ENCODE measurements at regions not wholly inside any gene's neighbourhood (a gene's known extent, or its start where the extent isn't known, plus 50 kb on each side); places are given as distances from the start of the nearest gene placed in this dataset.

DNA sequence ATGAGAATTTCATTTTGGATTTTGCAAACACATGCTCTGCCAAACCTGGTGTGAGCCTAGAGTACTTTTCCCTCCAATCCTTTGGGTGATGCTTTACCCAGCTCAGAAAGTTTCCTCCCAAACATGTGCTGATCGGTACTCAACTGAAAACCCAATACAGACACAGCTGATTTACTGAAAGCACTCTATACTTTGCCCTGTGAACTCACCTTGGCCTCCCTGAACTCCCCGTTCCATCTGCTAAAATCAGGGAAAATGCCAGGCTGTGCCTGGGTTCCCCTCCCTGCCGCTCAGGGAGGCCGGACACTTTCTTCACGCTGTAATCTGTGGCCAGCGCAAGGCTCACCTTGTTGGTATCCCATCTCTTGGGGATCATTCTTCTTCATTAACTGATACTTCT, 391.2 kb downstream of the CBLN2 start:
- Mint-ChIP-seq H3K27ac (no peak overlapping the region), H3K27me3 (ENCODE audit: low read depth in 3 of 3) (no peaks in the 10 kb centered on the region), H3K4me1 (no peaks in the 10 kb centered on the region), H3K4me3 (no peak overlapping the region), H3K9me3 (peaks cover 0 to 3% (median 0%) of the 10 kb centered on the region in 7 donors), H3K36me3 (no peaks in the 10 kb centered on the region)
- no peak for DNase-seq
- Histone ChIP-seq H3K9ac (ENCODE audit: insufficient read depth, low read length, poor library complexity, severe bottlenecking) (no peak overlapping the region), H3K4me1 (ENCODE audit: control insufficient read depth in 1 of 2, insufficient read depth in 2 of 2, low read length in 2 of 2) (no peaks in the 10 kb centered on the region), H4K20me1 (ENCODE audit: insufficient read depth, low read length) (no peaks in the 10 kb centered on the region), H3K27ac (ENCODE audit: low read depth in 1 of 2, low read length in 2 of 2) (no peak overlapping the region), H2AFZ (ENCODE audit: insufficient read depth, low read depth, low read length, poor library complexity, severe bottlenecking) (no peak overlapping the region), H3K4me2 (replicated peaks; ENCODE audit: extremely low read depth, low read length, poor library complexity, severe bottlenecking) (no peak overlapping the region), H3K9me3 (replicated peaks in 1 of 2; ENCODE audit: control insufficient read depth in 1 of 2, insufficient read depth in 1 of 2, low read length in 2 of 2) (no peaks in the 10 kb centered on the region), H3K4me3 (replicated peaks in 1 of 3; ENCODE audit: low read depth in 2 of 3, low read length in 3 of 3) (no peak overlapping the region), H3K27me3 (ENCODE audit: control insufficient read depth in 2 of 2, insufficient read depth in 2 of 2, low read length in 2 of 2) (no peaks in the 10 kb centered on the region), H3K79me2 (ENCODE audit: insufficient read depth, low read length) (no peaks in the 10 kb centered on the region), H3K36me3 (replicated peaks in 1 of 2; ENCODE audit: control insufficient read depth in 1 of 2, insufficient read depth in 2 of 2, low read length in 2 of 2) (no peaks in the 10 kb centered on the region)
- TF ChIP-seq, protein P1, sequence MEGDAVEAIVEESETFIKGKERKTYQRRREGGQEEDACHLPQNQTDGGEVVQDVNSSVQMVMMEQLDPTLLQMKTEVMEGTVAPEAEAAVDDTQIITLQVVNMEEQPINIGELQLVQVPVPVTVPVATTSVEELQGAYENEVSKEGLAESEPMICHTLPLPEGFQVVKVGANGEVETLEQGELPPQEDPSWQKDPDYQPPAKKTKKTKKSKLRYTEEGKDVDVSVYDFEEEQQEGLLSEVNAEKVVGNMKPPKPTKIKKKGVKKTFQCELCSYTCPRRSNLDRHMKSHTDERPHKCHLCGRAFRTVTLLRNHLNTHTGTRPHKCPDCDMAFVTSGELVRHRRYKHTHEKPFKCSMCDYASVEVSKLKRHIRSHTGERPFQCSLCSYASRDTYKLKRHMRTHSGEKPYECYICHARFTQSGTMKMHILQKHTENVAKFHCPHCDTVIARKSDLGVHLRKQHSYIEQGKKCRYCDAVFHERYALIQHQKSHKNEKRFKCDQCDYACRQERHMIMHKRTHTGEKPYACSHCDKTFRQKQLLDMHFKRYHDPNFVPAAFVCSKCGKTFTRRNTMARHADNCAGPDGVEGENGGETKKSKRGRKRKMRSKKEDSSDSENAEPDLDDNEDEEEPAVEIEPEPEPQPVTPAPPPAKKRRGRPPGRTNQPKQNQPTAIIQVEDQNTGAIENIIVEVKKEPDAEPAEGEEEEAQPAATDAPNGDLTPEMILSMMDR (IDR thresholded peaks at IDR 0.05), result no peak
- intact Hi-C loops (cut with micrococcal nuclease), result no loop called here
- WGBS (ENCODE audit: insufficient coverage), result 95% methylated on average over 5 of the region's 6 CpGs

DNA sequence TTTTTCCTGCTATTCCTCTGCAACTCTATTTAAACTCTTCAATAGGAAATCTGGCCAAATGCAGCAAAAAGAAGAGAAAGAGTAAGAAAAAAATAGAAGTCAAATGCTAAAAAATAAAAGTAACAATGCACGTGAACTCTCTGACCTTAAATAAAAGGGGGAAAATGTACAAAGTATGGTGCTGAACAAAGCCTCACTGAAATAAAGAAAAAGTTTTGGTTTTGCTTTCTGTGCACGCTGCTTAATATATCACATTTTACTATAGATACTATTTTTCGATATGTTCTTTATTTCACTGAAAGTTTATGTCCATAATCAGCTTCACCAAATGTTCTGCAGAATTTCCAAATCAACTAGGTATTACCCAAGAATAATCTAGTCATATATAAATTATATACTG, 396.3 kb downstream of the CBLN2 start:
- Mint-ChIP-seq H3K9me3 (peaks cover 0 to under 1% (median 0%) of the 10 kb centered on the region in 7 donors), H3K4me1 (no peaks in the 10 kb centered on the region), H3K27me3 (ENCODE audit: low read depth in 3 of 3) (no peaks in the 10 kb centered on the region), H3K27ac (no peak overlapping the region), H3K4me3 (no peak overlapping the region), H3K36me3 (no peaks in the 10 kb centered on the region)
- no peak overlapping the region for H3K4me3 ChIP-seq (replicated peaks in 1 of 3; ENCODE audit: low read depth in 2 of 3, low read length in 3 of 3)
- intact Hi-C loops (cut with micrococcal nuclease), result no loop called here
- no peaks in the 10 kb centered on the region for H3K4me1 ChIP-seq (ENCODE audit: control insufficient read depth in 1 of 2, insufficient read depth in 2 of 2, low read length in 2 of 2)
- no peaks in the 10 kb centered on the region for H4K20me1 ChIP-seq (ENCODE audit: insufficient read depth, low read length)
- H3K27me3 ChIP-seq (ENCODE audit: control insufficient read depth in 2 of 2, insufficient read depth in 2 of 2, low read length in 2 of 2), result no peaks in the 10 kb centered on the region
- H3K36me3 ChIP-seq (replicated peaks in 1 of 2; ENCODE audit: control insufficient read depth in 1 of 2, insufficient read depth in 2 of 2, low read length in 2 of 2), result no peaks in the 10 kb centered on the region
- no peak for DNase-seq
- no peaks in the 10 kb centered on the region for H3K9me3 ChIP-seq (replicated peaks in 1 of 2; ENCODE audit: control insufficient read depth in 1 of 2, insufficient read depth in 1 of 2, low read length in 2 of 2)
- no peak overlapping the region for H2AFZ ChIP-seq (ENCODE audit: insufficient read depth, low read depth, low read length, poor library complexity, severe bottlenecking)
- no peak overlapping the region for H3K4me2 ChIP-seq (replicated peaks; ENCODE audit: extremely low read depth, low read length, poor library complexity, severe bottlenecking)
- H3K27ac ChIP-seq (ENCODE audit: low read depth in 1 of 2, low read length in 2 of 2), result no peak overlapping the region
- no peaks in the 10 kb centered on the region for H3K79me2 ChIP-seq (ENCODE audit: insufficient read depth, low read length)
- no peak overlapping the region for H3K9ac ChIP-seq (ENCODE audit: insufficient read depth, low read length, poor library complexity, severe bottlenecking)
- TF ChIP-seq, protein P1 (IDR thresholded peaks at IDR 0.05), result no peak
- WGBS (ENCODE audit: insufficient coverage), result no CpG with 5 or more reads among the region's 3 CpGs

Data from CD14-positive monocyte (primary cell).